IPS-18a (cell line): ENCODE measurements at regions not wholly inside any gene's neighbourhood (a gene's known extent, or its start where the extent isn't known, plus 50 kb on each side); places are given as distances from the start of the nearest gene placed in this dataset.

ENCODE experiments used
- H3K27ac ChIP-seq: one replicate; pipeline ENCODE4 v1.5.1; 2013; ENCODE audit warnings: low read length
- H3K27me3 ChIP-seq: one replicate; pipeline ENCODE4 v1.6.1; 2013; ENCODE audit warnings: mild to moderate bottlenecking, low read length; ENCODE audit not compliant: control insufficient read depth, insufficient read depth
- H3K36me3 ChIP-seq: one replicate; pipeline ENCODE4 v1.6.1; 2013; ENCODE audit warnings: low read depth, low read length; ENCODE audit not compliant: control insufficient read depth
- H3K4me1 ChIP-seq: one replicate; pipeline ENCODE4 v1.6.1; 2013; ENCODE audit warnings: low read depth, low read length; ENCODE audit not compliant: control insufficient read depth
- H3K4me3 ChIP-seq: one replicate; pipeline ENCODE4 v1.5.1; 2013; ENCODE audit warnings: low read length
- H3K9ac ChIP-seq: one replicate; pipeline ENCODE4 v1.6.1; 2013; ENCODE audit warnings: mild to moderate bottlenecking, low read length, moderate library complexity
- H3K9me3 ChIP-seq: one replicate; pipeline ENCODE4 v1.6.1; 2013; ENCODE audit warnings: low read depth, low read length; ENCODE audit not compliant: control insufficient read depth

DNA sequence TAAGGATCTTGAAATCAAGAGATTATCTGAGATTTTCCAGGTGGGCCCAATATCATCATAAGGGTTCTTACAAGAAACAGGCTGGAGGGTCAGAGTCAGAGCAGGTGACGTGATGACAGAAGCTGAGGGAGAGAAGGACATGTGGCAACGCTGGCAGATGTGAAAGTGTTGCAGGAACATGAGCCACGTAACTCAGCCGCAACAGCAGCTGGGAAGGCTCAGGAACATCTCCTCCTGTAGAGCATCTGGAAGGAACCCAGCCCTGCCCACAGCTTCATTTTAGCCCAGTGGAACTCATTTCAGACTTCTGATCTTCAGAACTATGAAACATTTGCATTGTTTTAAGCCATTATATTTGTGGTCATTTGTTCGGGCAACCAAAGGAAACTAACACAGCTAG is 156.3 kb upstream of the VEGFC start:
- no peaks in the 10 kb centered on the region for H3K4me1 ChIP-seq
- no peaks in the 10 kb centered on the region for H3K9me3 ChIP-seq
- no peak overlapping the region for H3K4me3 ChIP-seq
- H3K9ac ChIP-seq: no peak overlapping the region
- no peaks in the 10 kb centered on the region for H3K36me3 ChIP-seq
- no peak overlapping the region for H3K27ac ChIP-seq
- H3K27me3 ChIP-seq: no peaks in the 10 kb centered on the region

DNA sequence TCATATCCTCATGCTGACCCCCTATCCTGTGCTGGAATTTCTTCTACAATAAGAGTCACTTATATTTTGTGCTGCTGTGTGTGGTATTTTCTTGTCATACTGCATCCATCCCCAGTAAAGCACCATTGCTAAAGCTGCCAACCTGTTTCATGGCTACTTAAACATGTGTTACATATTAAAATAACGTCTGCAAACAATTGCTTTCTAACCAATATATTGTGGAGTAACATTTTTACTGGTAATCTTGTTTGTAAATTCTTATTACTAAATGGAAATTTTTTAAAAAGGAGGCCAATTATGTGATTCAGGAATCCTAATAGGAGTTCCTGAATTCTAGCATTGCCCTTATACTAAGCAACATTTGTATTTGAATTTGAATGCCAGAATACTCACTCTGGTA is 160.3 kb upstream of the VEGFC start:
- no peak overlapping the region for H3K4me3 ChIP-seq
- H3K4me1 ChIP-seq: peaks cover 4% of the 10 kb centered on the region
- H3K9me3 ChIP-seq: peaks cover 3% of the 10 kb centered on the region
- no peak overlapping the region for H3K9ac ChIP-seq
- no peaks in the 10 kb centered on the region for H3K27me3 ChIP-seq
- no peak overlapping the region for H3K27ac ChIP-seq
- no peaks in the 10 kb centered on the region for H3K36me3 ChIP-seq

DNA sequence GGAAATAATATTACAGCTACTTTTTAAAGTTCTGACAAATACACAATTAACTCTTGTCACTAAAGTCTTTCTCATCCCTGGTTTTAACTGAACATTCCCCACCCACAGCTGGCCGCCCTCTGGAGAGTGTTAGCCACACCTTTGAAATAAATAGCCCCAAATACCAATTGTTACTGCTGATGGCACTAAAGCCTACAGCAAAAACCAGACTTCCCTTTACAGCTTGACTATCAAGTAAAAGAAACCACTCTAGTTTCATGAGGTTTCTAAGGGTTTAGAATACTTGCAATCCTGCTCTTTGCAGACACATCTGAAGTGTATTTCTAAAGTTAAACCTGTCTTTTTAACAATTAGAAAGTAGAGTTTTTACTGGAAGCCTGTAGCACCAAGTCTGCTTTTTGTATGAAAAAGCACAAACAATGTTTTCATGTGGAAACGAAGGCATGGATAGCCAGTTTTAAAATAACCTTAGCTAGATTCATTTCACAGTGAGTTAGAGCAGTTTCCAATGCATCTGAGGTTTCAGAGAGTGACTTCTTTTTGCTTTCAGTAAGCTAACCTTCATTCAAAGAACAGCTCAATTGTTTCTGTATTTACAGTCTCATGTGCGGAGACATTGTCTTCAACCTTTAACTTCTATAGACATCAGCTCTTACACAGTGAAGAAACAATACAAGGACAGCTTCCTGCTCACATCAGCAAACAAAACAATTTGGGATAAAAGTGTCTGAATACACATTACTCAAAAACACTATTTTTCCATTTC is 164.8 kb upstream of the VEGFC start:
- no peak overlapping the region for H3K9ac ChIP-seq
- H3K4me3 ChIP-seq: no peak overlapping the region
- H3K27ac ChIP-seq: no peak overlapping the region
- peaks cover 3% of the 10 kb centered on the region for H3K9me3 ChIP-seq
- no peaks in the 10 kb centered on the region for H3K27me3 ChIP-seq
- peaks cover 4% of the 10 kb centered on the region for H3K4me1 ChIP-seq
- H3K36me3 ChIP-seq: no peaks in the 10 kb centered on the region

DNA sequence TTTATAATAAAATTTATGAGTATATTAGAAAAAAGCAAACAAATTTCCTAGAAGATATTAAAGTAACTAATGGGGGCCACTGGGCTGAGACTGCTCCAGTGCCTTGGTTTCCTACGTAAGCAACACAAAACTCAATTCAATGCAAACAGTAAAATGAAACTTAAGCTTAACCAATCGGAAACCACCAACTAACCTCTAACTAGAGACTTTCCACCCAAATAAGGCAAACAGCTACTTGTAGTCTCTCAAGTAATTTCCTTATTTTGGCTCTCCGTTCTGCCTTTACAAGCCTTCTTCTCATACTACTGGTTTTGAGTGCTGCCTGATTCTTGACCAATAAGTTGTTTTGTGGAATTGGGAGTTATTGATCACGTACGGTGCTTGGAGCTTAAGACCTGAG is 167.3 kb upstream of the VEGFC start:
- Histone ChIP-seq H3K36me3 (no peaks in the 10 kb centered on the region), H3K27me3 (no peaks in the 10 kb centered on the region), H3K4me3 (no peak overlapping the region), H3K9me3 (peaks cover 3% of the 10 kb centered on the region), H3K27ac (no peak overlapping the region), H3K9ac (no peak overlapping the region), H3K4me1 (peaks cover 4% of the 10 kb centered on the region)

DNA sequence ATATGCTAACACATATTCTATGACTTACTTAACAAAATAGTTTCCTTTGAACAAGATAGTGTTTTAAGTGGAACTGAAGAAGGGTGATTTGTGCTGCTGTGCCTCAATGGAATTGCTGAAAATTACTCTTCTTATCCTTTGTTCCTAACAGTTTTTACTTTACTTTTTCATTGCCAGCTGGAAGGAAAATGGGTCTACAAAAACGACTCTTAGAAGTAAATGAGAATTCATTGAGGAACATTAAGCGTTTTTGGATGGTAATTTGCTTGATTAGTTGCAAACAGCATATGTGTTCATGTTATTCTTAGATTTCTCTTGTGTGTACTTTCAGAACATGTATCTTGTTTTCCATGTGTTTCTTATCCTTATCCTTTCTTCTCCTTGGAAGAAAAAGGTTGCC is 170.4 kb upstream of the VEGFC start:
- Histone ChIP-seq H3K9ac (no peak overlapping the region), H3K4me1 (no peaks in the 10 kb centered on the region), H3K4me3 (no peak overlapping the region), H3K27ac (no peak overlapping the region), H3K9me3 (no peaks in the 10 kb centered on the region), H3K27me3 (no peaks in the 10 kb centered on the region), H3K36me3 (no peaks in the 10 kb centered on the region)

DNA sequence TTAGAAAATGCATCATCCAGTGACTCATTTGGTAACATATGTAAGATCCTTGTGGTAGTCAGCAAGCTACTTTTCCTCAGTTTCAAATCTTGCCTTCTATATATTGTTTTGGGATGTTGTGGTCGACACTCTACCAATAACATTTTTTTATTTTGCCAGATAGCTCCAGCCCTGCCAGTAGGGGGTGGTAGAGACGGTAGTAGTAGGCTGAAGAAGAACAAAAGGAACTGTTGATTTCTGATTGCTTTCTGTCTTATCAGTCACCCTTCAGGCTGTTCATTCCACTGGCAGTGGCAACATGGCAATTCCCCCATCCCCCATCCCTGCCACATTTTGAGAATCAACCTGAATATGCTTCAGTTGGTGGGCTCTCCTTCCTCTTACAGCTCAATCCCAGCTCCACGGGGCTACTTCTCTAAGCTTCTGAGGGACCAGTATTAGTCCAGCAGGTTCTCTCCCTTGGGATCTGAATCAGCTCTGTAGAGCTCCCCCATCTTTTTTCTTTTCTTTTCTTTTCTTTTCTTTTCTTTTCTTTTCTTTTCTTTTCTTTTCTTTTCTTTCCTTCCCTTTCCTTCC is 171.5 kb upstream of the VEGFC start:
- Histone ChIP-seq H3K9ac (no peak overlapping the region), H3K36me3 (no peaks in the 10 kb centered on the region), H3K9me3 (no peaks in the 10 kb centered on the region), H3K27ac (no peak overlapping the region), H3K4me1 (no peaks in the 10 kb centered on the region), H3K4me3 (no peak overlapping the region), H3K27me3 (no peaks in the 10 kb centered on the region)

DNA sequence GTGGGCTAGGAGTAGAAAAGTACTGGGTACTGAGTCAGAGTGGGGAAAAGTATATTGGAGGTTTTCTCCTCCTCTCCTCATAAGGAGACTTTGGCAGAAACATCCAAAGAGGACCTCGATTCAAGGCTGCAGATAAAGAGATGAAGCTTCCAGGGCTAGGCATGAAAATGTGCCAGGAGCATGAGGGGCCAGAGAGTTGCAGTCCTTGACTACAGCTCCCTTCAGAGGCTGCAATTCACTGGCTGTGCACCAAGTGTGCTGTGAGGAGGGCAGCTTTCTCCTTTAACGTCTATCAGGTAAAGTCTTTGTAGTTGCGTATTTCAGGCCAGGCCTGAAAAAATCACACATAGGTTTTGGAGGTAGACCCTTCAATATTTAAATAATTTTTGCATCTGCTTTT is 174.9 kb upstream of the VEGFC start:
- H3K4me1 ChIP-seq: no peaks in the 10 kb centered on the region
- no peaks in the 10 kb centered on the region for H3K36me3 ChIP-seq
- no peaks in the 10 kb centered on the region for H3K27me3 ChIP-seq
- H3K27ac ChIP-seq: no peak overlapping the region
- no peak overlapping the region for H3K4me3 ChIP-seq
- H3K9me3 ChIP-seq: no peaks in the 10 kb centered on the region
- no peak overlapping the region for H3K9ac ChIP-seq

DNA sequence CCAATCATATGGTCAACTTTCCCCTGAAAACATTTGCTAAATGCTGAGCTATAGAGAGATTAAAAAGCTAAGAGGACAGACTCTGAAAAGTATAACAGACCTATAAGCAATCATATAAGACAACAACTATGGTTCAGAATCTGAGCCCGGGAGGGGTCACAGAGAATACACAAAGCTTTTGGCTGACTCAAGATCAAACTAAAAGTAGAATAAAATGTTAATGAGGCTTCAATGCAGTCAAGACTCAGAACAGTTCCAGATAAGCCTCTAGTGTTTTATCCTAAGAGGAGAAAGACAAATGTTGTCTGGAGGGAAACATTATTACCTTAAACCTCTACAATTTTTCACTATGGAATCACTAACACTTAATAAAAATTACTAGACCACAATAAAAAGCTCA is 175.4 kb upstream of the VEGFC start:
- Histone ChIP-seq H3K9me3 (no peaks in the 10 kb centered on the region), H3K27me3 (no peaks in the 10 kb centered on the region), H3K9ac (no peak overlapping the region), H3K4me3 (no peak overlapping the region), H3K27ac (no peak overlapping the region), H3K36me3 (no peaks in the 10 kb centered on the region), H3K4me1 (no peaks in the 10 kb centered on the region)

DNA sequence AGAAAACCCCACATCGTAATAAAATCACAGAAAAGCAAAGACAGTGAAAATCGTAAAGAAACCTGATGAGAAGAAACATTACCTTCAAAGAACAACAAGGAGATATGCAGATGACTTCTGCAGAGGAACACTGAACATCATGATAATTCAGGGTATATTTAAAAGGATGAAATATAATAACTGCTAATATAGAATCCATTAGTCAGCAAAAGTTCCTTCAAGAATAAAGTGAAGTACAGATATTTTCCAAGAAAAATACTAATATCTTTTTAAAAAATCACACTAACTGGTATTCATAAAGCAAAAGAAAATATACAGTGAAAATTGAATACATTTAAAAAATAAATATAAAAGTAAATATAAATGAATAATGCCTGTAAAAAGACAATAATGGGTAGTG is 176.3 kb upstream of the VEGFC start:
- Histone ChIP-seq H3K4me3 (no peak overlapping the region), H3K36me3 (no peaks in the 10 kb centered on the region), H3K27ac (no peak overlapping the region), H3K27me3 (no peaks in the 10 kb centered on the region), H3K9ac (no peak overlapping the region), H3K4me1 (no peaks in the 10 kb centered on the region), H3K9me3 (no peaks in the 10 kb centered on the region)

DNA sequence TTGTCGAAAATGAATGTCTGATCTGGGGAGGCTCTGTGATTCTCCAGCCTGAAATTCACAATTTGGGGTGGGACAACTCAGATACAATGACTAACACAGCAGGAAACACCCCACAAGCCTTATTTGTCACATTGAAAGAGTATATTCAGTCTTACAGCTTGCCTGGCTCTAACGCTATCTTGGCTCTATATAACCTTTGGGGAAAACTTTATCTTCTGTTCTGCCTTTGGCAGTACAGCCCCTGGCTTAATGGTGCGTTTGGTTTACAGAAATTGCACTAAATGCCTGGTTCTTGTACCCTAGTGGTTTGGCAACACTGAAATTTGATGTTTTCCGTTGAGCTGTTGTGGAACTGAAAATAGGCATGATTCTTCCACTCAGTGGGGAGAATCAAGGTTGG is 178.1 kb upstream of the VEGFC start:
- Histone ChIP-seq H3K36me3 (no peaks in the 10 kb centered on the region), H3K4me1 (no peaks in the 10 kb centered on the region), H3K9ac (no peak overlapping the region), H3K27ac (no peak overlapping the region), H3K9me3 (no peaks in the 10 kb centered on the region), H3K27me3 (no peaks in the 10 kb centered on the region), H3K4me3 (no peak overlapping the region)

DNA sequence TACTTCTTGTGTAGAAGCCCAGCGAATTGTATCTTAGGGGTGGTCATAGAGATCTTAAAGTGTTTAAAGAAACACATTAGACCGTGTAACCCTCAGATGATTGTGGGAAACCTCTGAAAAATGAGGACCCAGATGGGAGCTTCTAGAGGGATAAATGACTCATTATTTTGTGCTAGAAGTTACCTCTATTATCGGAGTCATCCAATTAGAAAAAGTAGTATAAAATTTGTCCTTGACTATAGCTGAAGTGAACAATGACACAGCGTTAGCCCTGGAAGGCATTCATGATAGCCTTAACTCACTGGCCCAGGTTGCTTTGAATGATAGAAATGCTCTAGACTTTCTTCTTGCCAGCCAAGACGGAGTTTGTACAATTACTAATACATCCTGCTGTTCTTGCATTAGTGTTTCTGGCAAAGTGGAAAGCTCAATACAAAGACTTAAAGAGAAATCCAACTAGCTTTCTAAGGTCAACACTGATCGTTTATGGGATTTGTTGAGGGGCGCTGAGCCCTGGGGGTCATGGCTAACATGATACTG is 178.9 kb upstream of the VEGFC start:
- no peaks in the 10 kb centered on the region for H3K36me3 ChIP-seq
- H3K27me3 ChIP-seq: no peaks in the 10 kb centered on the region
- H3K4me1 ChIP-seq: no peaks in the 10 kb centered on the region
- no peak overlapping the region for H3K4me3 ChIP-seq
- no peak overlapping the region for H3K27ac ChIP-seq
- H3K9me3 ChIP-seq: no peaks in the 10 kb centered on the region
- H3K9ac ChIP-seq: no peak overlapping the region

DNA sequence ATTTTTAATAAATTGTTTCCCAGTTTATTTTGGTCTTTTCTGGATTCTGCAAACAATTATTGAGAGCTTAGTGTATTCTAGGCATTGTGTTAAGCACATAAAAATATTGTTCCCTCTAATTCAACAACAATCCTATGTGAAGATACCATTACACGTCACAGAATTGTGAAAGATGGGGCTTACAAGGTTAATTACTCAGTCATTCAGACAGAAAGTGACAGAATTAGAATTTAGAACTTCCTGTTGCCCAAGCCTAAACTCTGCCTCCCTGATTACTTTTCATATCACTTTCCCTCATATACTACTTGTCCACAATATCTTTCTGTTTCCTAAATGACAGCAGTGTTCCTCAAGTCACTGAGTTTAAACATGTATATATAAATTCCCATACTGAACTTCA is 186.7 kb upstream of the VEGFC start:
- Histone ChIP-seq H3K36me3 (no peaks in the 10 kb centered on the region), H3K4me1 (no peaks in the 10 kb centered on the region), H3K27me3 (no peaks in the 10 kb centered on the region), H3K27ac (no peak overlapping the region), H3K9ac (no peak overlapping the region), H3K4me3 (no peak overlapping the region), H3K9me3 (no peaks in the 10 kb centered on the region)
